KMS-11 (cell line): ENCODE measurements at regions not wholly inside any gene's neighbourhood (a gene's known extent, or its start where the extent isn't known, plus 50 kb on each side); places are given as distances from the start of the nearest gene placed in this dataset.

Source experiments
- H2AFZ ChIP-seq: fragments of 200-600 bp; sonication (generic); 2 replicates; pipeline ENCODE4 v1.6.1; 2016; ENCODE audit warnings: antibody characterized with exemption, mixed run types, low read depth
- H3K27ac ChIP-seq: fragments of 200-600 bp; sonication (generic); 2 replicates; pipeline ENCODE4 v1.6.1; 2016; ENCODE audit warnings: mild to moderate bottlenecking, mixed run types
- H3K27me3 ChIP-seq: fragments of 200-600 bp; sonication (generic); 2 replicates; pipeline ENCODE4 v1.6.1; 2017; ENCODE audit warnings: mild to moderate bottlenecking, low read depth, mixed run types, moderate library complexity; ENCODE audit not compliant: insufficient read depth
- H3K36me3 ChIP-seq: fragments of 200-600 bp; sonication (generic); 2 replicates; pipeline ENCODE4 v1.6.1; 2017; ENCODE audit warnings: mild to moderate bottlenecking, mixed run types; ENCODE audit not compliant: insufficient read depth
- H3K4me1 ChIP-seq: fragments of 200-600 bp; sonication (generic); 2 replicates; pipeline ENCODE4 v1.6.1; 2016; ENCODE audit warnings: mild to moderate bottlenecking, low read depth, mixed run types; ENCODE audit not compliant: poor library complexity, severe bottlenecking
- H3K4me2 ChIP-seq: fragments of 200-600 bp; sonication (generic); 2 replicates; pipeline ENCODE4 v1.7.0; 2016; ENCODE audit warnings: mild to moderate bottlenecking, mixed run types
- H3K4me3 ChIP-seq: fragments of 200-600 bp; sonication (generic); IDR thresholded peaks from 2 replicates; pipeline ENCODE4 v1.6.1; 2017; ENCODE audit warnings: low read depth, low read length, mixed read lengths; ENCODE audit not compliant: insufficient read depth
- H3K79me2 ChIP-seq: fragments of 200-600 bp; sonication (generic); 2 replicates; pipeline ENCODE4 v1.6.1; 2016; ENCODE audit warnings: low read depth, mixed run types; ENCODE audit not compliant: insufficient read depth
- H3K9ac ChIP-seq: fragments of 200-600 bp; sonication (generic); 2 replicates; pipeline ENCODE4 v1.6.1; 2016; ENCODE audit warnings: mild to moderate bottlenecking, mixed run types
- H4K20me1 ChIP-seq: fragments of 200-600 bp; sonication (generic); 2 replicates; pipeline ENCODE4 v1.6.1; 2016; ENCODE audit warnings: mild to moderate bottlenecking, mixed run types; ENCODE audit not compliant: insufficient read depth
- CTCF ChIP-seq: fragments of 200-600 bp; sonication (generic); conservative IDR thresholded peaks from 2 replicates; pipeline ENCODE4 v1.6.1; 2017; ENCODE audit warnings: low read depth, mild to moderate bottlenecking, antibody characterized with exemption, low read length, moderate library complexity, mixed read lengths

- H3K27ac ChIP-seq = no peak overlapping the region
- no peaks in the 10 kb centered on the region for H3K79me2 ChIP-seq
- no peaks in the 10 kb centered on the region for H3K27me3 ChIP-seq
- H3K4me3 ChIP-seq = no peak overlapping the region
- TF ChIP-seq CTCF = no peak
- H2AFZ ChIP-seq = no peak overlapping the region
- H3K9ac ChIP-seq = no peak overlapping the region
- H4K20me1 ChIP-seq = no peaks in the 10 kb centered on the region
- no peaks in the 10 kb centered on the region for H3K36me3 ChIP-seq
- no peak overlapping the region for H3K4me2 ChIP-seq
- peaks cover 11% of the 10 kb centered on the region for H3K4me1 ChIP-seq
These were observed 506.6 kb downstream of the DHX35 start for GRCh38 chr20:39468703-39469102.

DNA sequence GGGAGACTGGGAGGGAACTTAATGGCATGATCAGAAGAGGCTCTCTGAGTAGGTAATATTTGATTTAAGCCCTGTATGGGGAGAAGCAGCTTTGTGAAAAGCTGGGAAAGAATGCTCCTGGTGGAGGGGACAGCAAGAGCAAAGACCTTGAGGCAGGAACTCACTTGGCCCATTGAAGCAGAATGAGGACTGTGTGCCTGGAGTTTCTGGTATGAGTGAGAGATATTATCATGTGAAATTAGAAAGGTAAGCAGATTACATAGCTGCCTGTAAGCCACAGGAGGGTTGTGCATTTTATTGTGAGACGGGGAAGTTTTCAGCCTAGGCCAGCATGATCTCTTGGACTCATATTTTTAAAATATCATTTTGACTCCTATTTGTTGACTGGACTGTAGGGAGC lies 502.1 kb downstream of the DHX35 start:
- Histone ChIP-seq H3K27ac (no peak overlapping the region), H4K20me1 (no peaks in the 10 kb centered on the region), H3K79me2 (no peaks in the 10 kb centered on the region), H3K27me3 (no peaks in the 10 kb centered on the region), H3K9ac (no peak overlapping the region), H3K4me3 (no peak overlapping the region), H3K4me2 (peak overlapping the region; percentile 23; the same call in 1 of the 2 replicates), H2AFZ (no peak overlapping the region), H3K4me1 (peaks cover 13% of the 10 kb centered on the region), H3K36me3 (no peaks in the 10 kb centered on the region)
- no peak for TF ChIP-seq CTCF

DNA sequence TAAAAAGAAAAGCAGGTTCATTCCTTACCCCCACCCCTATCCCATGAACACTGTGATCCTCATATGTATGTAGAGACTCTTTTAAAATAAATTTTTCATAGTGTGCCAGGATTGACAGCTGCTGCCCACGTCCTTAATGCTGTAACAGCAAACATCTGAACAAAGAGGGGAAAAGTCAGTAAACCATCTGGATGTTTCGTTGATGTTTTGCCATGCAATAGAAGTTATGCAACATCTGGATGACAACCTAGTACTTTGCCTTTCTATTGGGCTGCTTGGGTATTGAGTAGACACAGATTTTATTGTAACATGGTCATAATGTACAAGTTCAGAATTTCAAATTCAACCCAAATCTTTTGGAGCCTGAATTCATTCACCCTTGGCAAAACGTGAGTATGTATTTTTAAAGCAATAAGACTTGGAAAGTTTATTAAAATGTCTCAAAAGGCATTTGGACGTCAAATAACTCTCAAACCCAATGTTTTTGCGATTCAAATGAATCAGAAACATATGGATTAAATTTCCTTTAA lies 500.3 kb downstream of the DHX35 start:
- TF ChIP-seq CTCF = no peak
- Histone ChIP-seq H3K4me3 (no peak overlapping the region), H4K20me1 (no peaks in the 10 kb centered on the region), H3K79me2 (no peaks in the 10 kb centered on the region), H3K27ac (no peak overlapping the region), H3K27me3 (no peaks in the 10 kb centered on the region), H2AFZ (no peak overlapping the region), H3K4me2 (no peak overlapping the region), H3K9ac (no peak overlapping the region), H3K4me1 (peaks cover 13% of the 10 kb centered on the region), H3K36me3 (no peaks in the 10 kb centered on the region)

DNA sequence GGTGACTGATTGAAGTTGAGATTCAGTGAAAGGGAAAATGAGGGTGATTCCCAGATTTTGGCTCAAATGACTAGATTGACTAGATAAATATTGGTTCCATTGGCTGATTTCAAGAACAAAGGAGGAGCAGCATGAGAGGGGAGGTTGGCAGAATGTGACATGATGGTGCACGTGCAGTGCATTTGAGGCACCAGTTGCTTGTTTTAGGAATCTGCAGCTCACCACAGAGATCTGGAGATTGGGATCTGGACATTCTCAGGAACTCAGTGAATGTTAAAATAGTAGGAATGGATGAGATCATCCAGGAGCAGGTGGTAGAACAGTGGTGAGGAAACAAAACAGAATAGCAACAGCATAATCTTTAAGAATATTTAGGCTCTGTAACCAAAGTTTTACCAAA lies 496.3 kb downstream of the DHX35 start:
- Histone ChIP-seq H3K4me1 (no peaks in the 10 kb centered on the region), H3K79me2 (no peaks in the 10 kb centered on the region), H3K27ac (no peak overlapping the region), H4K20me1 (no peaks in the 10 kb centered on the region), H3K27me3 (no peaks in the 10 kb centered on the region), H3K9ac (no peak overlapping the region), H2AFZ (no peak overlapping the region), H3K36me3 (no peaks in the 10 kb centered on the region), H3K4me2 (no peak overlapping the region), H3K4me3 (no peak overlapping the region)
- no peak for TF ChIP-seq CTCF

DNA sequence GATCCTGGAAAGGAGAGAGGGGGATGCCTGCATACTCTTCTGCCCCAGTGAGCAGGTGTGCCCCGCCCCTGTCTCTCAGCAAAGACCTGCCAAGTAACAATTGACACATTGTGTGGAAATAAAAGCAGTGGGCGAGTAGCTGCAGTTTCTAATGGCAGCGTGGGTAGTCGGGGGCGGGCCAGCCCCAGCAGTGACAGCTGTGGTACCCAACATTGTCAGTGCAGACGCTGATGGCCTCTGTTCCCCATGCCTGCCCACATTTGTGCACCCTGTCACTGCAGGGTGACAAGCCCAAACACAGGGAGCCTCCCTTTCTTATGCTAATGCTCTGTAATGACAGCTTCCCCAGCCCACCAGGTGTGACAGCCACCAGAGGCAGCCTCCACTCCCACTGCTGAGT lies 491.7 kb downstream of the DHX35 start:
- TF ChIP-seq CTCF = no peak
- H2AFZ ChIP-seq = no peak overlapping the region
- no peak overlapping the region for H3K4me2 ChIP-seq
- no peaks in the 10 kb centered on the region for H3K79me2 ChIP-seq
- H3K36me3 ChIP-seq = no peaks in the 10 kb centered on the region
- H3K4me3 ChIP-seq = no peak overlapping the region
- H3K9ac ChIP-seq = no peak overlapping the region
- no peaks in the 10 kb centered on the region for H3K4me1 ChIP-seq
- H3K27ac ChIP-seq = no peak overlapping the region
- no peaks in the 10 kb centered on the region for H4K20me1 ChIP-seq
- H3K27me3 ChIP-seq = no peaks in the 10 kb centered on the region
